22Rv1 (cell line): ENCODE measurements at regions not wholly inside any gene's neighbourhood (a gene's known extent, or its start where the extent isn't known, plus 50 kb on each side); places are given as distances from the start of the nearest gene placed in this dataset.

Experiments
- ZFX ChIP-seq: fragments of 450-650 bp; IDR thresholded peaks from 2 replicates; pipeline ENCODE4 v1.6.1; 2017; ENCODE audit warnings: antibody characterized with exemption, borderline replicate concordance
- TF ChIP-seq, protein P1 (sequence below): fragments of 450-650 bp; IDR thresholded peaks from 2 replicates; pipeline ENCODE4 v1.5.1; 2017; ENCODE audit warnings: mild to moderate bottlenecking

DNA sequence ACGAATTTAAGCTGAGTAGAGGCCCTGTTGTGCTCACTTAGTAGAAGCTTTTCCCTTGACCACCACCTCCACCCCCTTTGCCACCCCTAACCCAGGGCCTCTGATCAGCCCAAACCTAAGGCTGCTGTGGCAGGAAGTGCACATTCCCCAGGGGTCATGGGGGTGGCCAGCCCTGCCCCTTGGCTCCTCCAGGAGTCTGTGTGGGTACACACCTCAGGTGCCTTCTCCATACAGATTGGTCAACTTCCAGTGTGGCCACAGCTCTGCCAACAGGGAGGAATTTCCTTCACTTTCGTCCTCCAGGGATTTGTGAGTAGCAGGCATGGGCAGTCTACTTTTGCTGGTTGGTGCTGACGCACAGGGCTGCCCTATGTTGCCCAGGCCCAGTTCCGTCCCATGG is 249.9 kb upstream of the ZNF32 start:
- TF ChIP-seq, protein P1, sequence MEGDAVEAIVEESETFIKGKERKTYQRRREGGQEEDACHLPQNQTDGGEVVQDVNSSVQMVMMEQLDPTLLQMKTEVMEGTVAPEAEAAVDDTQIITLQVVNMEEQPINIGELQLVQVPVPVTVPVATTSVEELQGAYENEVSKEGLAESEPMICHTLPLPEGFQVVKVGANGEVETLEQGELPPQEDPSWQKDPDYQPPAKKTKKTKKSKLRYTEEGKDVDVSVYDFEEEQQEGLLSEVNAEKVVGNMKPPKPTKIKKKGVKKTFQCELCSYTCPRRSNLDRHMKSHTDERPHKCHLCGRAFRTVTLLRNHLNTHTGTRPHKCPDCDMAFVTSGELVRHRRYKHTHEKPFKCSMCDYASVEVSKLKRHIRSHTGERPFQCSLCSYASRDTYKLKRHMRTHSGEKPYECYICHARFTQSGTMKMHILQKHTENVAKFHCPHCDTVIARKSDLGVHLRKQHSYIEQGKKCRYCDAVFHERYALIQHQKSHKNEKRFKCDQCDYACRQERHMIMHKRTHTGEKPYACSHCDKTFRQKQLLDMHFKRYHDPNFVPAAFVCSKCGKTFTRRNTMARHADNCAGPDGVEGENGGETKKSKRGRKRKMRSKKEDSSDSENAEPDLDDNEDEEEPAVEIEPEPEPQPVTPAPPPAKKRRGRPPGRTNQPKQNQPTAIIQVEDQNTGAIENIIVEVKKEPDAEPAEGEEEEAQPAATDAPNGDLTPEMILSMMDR, result no peak
- no peak for TF ChIP-seq ZFX
